ENCODE measurements at regions not wholly inside any gene's neighbourhood (a gene's known extent, or its start where the extent isn't known, plus 50 kb on each side); places are given as distances from the start of the nearest gene placed in this dataset.

DNA sequence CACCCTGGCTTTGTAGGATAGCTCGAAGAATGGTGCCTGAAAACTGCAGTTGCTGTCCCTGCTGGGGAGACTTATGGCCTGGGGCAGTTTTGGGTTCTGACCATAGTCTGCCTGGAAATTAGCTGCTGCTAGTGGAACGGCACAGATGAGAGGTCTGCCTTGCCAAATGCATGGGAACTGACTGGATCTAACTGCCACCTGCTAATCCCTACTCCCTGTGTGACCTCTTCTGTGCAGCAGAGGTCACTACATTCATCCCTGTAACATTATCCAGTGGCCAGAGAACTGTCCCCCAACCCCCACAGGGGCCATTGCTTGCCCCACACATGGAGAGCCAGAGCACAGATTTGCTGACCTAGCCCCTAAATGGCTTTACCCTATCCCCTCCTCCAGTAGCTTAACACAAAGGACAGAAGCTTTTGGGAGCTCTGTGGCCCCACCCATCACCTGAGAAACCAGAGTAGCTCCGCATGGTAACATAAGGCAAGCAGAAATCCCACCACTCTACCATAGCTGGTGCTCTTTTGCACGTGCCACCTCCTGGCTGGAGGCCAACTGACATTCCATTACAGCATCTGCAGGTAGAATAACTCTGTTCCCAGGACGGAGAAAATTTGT is 840.0 kb downstream of the EPHA3 start:
- TF ChIP-seq, protein P1, sequence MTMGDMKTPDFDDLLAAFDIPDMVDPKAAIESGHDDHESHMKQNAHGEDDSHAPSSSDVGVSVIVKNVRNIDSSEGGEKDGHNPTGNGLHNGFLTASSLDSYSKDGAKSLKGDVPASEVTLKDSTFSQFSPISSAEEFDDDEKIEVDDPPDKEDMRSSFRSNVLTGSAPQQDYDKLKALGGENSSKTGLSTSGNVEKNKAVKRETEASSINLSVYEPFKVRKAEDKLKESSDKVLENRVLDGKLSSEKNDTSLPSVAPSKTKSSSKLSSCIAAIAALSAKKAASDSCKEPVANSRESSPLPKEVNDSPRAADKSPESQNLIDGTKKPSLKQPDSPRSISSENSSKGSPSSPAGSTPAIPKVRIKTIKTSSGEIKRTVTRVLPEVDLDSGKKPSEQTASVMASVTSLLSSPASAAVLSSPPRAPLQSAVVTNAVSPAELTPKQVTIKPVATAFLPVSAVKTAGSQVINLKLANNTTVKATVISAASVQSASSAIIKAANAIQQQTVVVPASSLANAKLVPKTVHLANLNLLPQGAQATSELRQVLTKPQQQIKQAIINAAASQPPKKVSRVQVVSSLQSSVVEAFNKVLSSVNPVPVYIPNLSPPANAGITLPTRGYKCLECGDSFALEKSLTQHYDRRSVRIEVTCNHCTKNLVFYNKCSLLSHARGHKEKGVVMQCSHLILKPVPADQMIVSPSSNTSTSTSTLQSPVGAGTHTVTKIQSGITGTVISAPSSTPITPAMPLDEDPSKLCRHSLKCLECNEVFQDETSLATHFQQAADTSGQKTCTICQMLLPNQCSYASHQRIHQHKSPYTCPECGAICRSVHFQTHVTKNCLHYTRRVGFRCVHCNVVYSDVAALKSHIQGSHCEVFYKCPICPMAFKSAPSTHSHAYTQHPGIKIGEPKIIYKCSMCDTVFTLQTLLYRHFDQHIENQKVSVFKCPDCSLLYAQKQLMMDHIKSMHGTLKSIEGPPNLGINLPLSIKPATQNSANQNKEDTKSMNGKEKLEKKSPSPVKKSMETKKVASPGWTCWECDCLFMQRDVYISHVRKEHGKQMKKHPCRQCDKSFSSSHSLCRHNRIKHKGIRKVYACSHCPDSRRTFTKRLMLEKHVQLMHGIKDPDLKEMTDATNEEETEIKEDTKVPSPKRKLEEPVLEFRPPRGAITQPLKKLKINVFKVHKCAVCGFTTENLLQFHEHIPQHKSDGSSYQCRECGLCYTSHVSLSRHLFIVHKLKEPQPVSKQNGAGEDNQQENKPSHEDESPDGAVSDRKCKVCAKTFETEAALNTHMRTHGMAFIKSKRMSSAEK (CRISPR knock-in tag; IDR thresholded peaks at IDR 0.05; ENCODE audit: borderline replicate concordance) = no peak
- TF ChIP-seq, protein P2, sequence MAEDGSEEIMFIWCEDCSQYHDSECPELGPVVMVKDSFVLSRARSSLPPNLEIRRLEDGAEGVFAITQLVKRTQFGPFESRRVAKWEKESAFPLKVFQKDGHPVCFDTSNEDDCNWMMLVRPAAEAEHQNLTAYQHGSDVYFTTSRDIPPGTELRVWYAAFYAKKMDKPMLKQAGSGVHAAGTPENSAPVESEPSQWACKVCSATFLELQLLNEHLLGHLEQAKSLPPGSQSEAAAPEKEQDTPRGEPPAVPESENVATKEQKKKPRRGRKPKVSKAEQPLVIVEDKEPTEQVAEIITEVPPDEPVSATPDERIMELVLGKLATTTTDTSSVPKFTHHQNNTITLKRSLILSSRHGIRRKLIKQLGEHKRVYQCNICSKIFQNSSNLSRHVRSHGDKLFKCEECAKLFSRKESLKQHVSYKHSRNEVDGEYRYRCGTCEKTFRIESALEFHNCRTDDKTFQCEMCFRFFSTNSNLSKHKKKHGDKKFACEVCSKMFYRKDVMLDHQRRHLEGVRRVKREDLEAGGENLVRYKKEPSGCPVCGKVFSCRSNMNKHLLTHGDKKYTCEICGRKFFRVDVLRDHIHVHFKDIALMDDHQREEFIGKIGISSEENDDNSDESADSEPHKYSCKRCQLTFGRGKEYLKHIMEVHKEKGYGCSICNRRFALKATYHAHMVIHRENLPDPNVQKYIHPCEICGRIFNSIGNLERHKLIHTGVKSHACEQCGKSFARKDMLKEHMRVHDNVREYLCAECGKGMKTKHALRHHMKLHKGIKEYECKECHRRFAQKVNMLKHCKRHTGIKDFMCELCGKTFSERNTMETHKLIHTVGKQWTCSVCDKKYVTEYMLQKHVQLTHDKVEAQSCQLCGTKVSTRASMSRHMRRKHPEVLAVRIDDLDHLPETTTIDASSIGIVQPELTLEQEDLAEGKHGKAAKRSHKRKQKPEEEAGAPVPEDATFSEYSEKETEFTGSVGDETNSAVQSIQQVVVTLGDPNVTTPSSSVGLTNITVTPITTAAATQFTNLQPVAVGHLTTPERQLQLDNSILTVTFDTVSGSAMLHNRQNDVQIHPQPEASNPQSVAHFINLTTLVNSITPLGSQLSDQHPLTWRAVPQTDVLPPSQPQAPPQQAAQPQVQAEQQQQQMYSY (CRISPR knock-in tag; IDR thresholded peaks at IDR 0.05) = no peak
- TF ChIP-seq, protein P3, sequence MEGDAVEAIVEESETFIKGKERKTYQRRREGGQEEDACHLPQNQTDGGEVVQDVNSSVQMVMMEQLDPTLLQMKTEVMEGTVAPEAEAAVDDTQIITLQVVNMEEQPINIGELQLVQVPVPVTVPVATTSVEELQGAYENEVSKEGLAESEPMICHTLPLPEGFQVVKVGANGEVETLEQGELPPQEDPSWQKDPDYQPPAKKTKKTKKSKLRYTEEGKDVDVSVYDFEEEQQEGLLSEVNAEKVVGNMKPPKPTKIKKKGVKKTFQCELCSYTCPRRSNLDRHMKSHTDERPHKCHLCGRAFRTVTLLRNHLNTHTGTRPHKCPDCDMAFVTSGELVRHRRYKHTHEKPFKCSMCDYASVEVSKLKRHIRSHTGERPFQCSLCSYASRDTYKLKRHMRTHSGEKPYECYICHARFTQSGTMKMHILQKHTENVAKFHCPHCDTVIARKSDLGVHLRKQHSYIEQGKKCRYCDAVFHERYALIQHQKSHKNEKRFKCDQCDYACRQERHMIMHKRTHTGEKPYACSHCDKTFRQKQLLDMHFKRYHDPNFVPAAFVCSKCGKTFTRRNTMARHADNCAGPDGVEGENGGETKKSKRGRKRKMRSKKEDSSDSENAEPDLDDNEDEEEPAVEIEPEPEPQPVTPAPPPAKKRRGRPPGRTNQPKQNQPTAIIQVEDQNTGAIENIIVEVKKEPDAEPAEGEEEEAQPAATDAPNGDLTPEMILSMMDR (IDR thresholded peaks at IDR 0.05) = no peak
- TF ChIP-seq, protein P4, sequence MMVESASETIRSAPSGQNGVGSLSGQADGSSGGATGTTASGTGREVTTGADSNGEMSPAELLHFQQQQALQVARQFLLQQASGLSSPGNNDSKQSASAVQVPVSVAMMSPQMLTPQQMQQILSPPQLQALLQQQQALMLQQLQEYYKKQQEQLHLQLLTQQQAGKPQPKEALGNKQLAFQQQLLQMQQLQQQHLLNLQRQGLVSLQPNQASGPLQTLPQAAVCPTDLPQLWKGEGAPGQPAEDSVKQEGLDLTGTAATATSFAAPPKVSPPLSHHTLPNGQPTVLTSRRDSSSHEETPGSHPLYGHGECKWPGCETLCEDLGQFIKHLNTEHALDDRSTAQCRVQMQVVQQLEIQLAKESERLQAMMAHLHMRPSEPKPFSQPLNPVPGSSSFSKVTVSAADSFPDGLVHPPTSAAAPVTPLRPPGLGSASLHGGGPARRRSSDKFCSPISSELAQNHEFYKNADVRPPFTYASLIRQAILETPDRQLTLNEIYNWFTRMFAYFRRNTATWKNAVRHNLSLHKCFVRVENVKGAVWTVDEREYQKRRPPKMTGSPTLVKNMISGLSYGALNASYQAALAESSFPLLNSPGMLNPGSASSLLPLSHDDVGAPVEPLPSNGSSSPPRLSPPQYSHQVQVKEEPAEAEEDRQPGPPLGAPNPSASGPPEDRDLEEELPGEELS (CRISPR knock-in tag; IDR thresholded peaks at IDR 0.05) = no peak
- TF ChIP-seq IRF2 (CRISPR knock-in tag; IDR thresholded peaks at IDR 0.05; ENCODE audit: borderline replicate concordance, low read depth) = no peak
- TF ChIP-seq, protein P5, sequence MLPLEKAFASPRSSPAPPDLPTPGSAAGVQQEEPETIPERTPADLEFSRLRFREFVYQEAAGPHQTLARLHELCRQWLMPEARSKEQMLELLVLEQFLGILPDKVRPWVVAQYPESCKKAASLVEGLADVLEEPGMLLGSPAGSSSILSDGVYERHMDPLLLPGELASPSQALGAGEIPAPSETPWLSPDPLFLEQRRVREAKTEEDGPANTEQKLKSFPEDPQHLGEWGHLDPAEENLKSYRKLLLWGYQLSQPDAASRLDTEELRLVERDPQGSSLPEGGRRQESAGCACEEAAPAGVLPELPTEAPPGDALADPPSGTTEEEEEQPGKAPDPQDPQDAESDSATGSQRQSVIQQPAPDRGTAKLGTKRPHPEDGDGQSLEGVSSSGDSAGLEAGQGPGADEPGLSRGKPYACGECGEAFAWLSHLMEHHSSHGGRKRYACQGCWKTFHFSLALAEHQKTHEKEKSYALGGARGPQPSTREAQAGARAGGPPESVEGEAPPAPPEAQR (CRISPR knock-in tag; IDR thresholded peaks at IDR 0.05) = no peak
- TF ChIP-seq, protein P6, sequence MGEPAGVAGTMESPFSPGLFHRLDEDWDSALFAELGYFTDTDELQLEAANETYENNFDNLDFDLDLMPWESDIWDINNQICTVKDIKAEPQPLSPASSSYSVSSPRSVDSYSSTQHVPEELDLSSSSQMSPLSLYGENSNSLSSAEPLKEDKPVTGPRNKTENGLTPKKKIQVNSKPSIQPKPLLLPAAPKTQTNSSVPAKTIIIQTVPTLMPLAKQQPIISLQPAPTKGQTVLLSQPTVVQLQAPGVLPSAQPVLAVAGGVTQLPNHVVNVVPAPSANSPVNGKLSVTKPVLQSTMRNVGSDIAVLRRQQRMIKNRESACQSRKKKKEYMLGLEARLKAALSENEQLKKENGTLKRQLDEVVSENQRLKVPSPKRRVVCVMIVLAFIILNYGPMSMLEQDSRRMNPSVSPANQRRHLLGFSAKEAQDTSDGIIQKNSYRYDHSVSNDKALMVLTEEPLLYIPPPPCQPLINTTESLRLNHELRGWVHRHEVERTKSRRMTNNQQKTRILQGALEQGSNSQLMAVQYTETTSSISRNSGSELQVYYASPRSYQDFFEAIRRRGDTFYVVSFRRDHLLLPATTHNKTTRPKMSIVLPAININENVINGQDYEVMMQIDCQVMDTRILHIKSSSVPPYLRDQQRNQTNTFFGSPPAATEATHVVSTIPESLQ (CRISPR knock-in tag; IDR thresholded peaks at IDR 0.05) = no peak

Measured in WTC11 (cell line).